IMR-90 (cell line): ENCODE measurements at regions not wholly inside any gene's neighbourhood (a gene's known extent, or its start where the extent isn't known, plus 50 kb on each side); places are given as distances from the start of the nearest gene placed in this dataset.
A peak's percentile ranks its signal among the peaks of the same experiment; 100 is the strongest.

Source experiments
- ATAC-seq: fragments of 200-7000 bp; cut with Tn5 transposase; 2 replicates; pipeline ENCODE4 v1.9.1; 2020; ENCODE audit warnings: low read depth, mild to moderate bottlenecking, moderate library complexity
- BruUV-seq: library from RNA; stranded (reverse); fragments of 400-500 nt; replicated peaks from 2 replicates; lab custom pipeline; 2021; lab: Mats Ljungman, UMichigan
- CTCF ChIA-PET: fragments of 300-600 bp; formaldehyde crosslinking; extraction: SDS; loops from one replicate; lab custom pipeline; 2021; ENCODE audit warnings: antibody characterized with exemption; lab: Yijun Ruan, JAX
- POLR2A ChIA-PET: fragments of 300-600 bp; sonication (Branson Sonifier 250); formaldehyde crosslinking; loops from one replicate; lab custom pipeline; 2022; ENCODE audit warnings: antibody characterized with exemption; ENCODE audit not compliant: unreplicated experiment; lab: Charles Lee
- DNase-seq: peaks from one replicate; pipeline ENCODE4 v3.0.0; 2013
- H2AFZ ChIP-seq: replicated peaks from 2 replicates; pipeline ENCODE3; 2013; ENCODE audit warnings: low read length, mild to moderate bottlenecking; ENCODE audit not compliant: poor library complexity
- H2AK5ac ChIP-seq: 2 replicates; pipeline ENCODE4 v1.6.1; 2013; ENCODE audit warnings: low read depth, low read length, inconsistent platforms
- H2AK9ac ChIP-seq: replicated peaks from 2 replicates; pipeline ENCODE3; 2013; ENCODE audit warnings: mild to moderate bottlenecking, low read depth, low read length, moderate library complexity; ENCODE audit not compliant: poor library complexity
- H2BK120ac ChIP-seq: 2 replicates; pipeline ENCODE4 v1.6.1; 2013; ENCODE audit warnings: low read depth, low read length, inconsistent platforms
- H2BK15ac ChIP-seq: 3 replicates; pipeline ENCODE4 v1.6.1; 2013; ENCODE audit warnings: low read depth, low read length, inconsistent platforms
- H2BK20ac ChIP-seq: 2 replicates; pipeline ENCODE4 v1.6.1; 2013; ENCODE audit warnings: low read depth, mild to moderate bottlenecking, inconsistent platforms, low read length, moderate library complexity
- H2BK5ac ChIP-seq: 2 replicates; pipeline ENCODE4 v1.6.1; 2013; ENCODE audit warnings: mild to moderate bottlenecking, low read depth, low read length, inconsistent platforms; ENCODE audit not compliant: poor library complexity, severe bottlenecking
- H3K14ac ChIP-seq: replicated peaks from 2 replicates; pipeline ENCODE4 v1.6.1; 2013; ENCODE audit warnings: low read depth, low read length, inconsistent platforms
- H3K18ac ChIP-seq: 2 replicates; pipeline ENCODE4 v1.6.1; 2013; ENCODE audit warnings: low read depth, low read length, control low read depth
- H3K23ac ChIP-seq: 2 replicates; pipeline ENCODE4 v1.6.1; 2013; ENCODE audit warnings: low read depth, low read length, inconsistent platforms
- H3K27ac ChIP-seq: 2 replicates; pipeline ENCODE4 v1.5.1; 2013; ENCODE audit warnings: mild to moderate bottlenecking, control low read depth, low read length; ENCODE audit not compliant: insufficient read depth
- H3K27me3 ChIP-seq: 2 replicates; pipeline ENCODE4 v1.6.1; 2013; ENCODE audit warnings: low read length; ENCODE audit not compliant: control insufficient read depth, insufficient read depth
- H3K36me3 ChIP-seq: 2 replicates; pipeline ENCODE4 v1.6.1; 2013; ENCODE audit warnings: low read length, mixed read lengths; ENCODE audit not compliant: control insufficient read depth, insufficient read depth
- H3K4ac ChIP-seq: 2 replicates; pipeline ENCODE4 v1.6.1; 2013; ENCODE audit warnings: low read depth, low read length, inconsistent platforms
- H3K4me1 ChIP-seq: 2 replicates; pipeline ENCODE4 v1.6.1; 2013; ENCODE audit warnings: low read length, mixed read lengths; ENCODE audit not compliant: control insufficient read depth, insufficient read depth
- H3K4me2 ChIP-seq: 2 replicates; pipeline ENCODE4 v1.6.1; 2013; ENCODE audit warnings: low read depth, mild to moderate bottlenecking, control low read depth, low read length, moderate library complexity
- H3K4me3 ChIP-seq: 2 replicates; pipeline ENCODE4 v1.5.1; 2013; ENCODE audit warnings: low read depth, mild to moderate bottlenecking, control low read depth, low read length, moderate library complexity; ENCODE audit not compliant: insufficient read depth
- H3K56ac ChIP-seq: 2 replicates; pipeline ENCODE4 v1.6.1; 2013; ENCODE audit warnings: low read length, inconsistent platforms; ENCODE audit not compliant: insufficient read depth; ENCODE audit errors: extremely low read depth
- H3K79me1 ChIP-seq, 2 experiments: 2 replicates each; pipeline ENCODE4 v1.6.1; 2013; ENCODE audit warnings: low read length in 2 of 2, inconsistent platforms in 1 of 2, low read depth in 1 of 2
- H3K9ac ChIP-seq: 2 replicates; pipeline ENCODE4 v1.6.1; 2013; ENCODE audit warnings: low read depth, low read length, control low read depth
- H3K9me1 ChIP-seq: 2 replicates; pipeline ENCODE4 v1.6.1; 2013; ENCODE audit warnings: low read length, inconsistent platforms; ENCODE audit not compliant: insufficient read depth
- H3K9me3 ChIP-seq: 2 replicates; pipeline ENCODE4 v1.6.1; 2013; ENCODE audit warnings: low read length; ENCODE audit not compliant: control insufficient read depth, insufficient read depth
- H4K20me1 ChIP-seq: 2 replicates; pipeline ENCODE4 v1.6.1; 2013; ENCODE audit warnings: low read length, inconsistent platforms; ENCODE audit not compliant: insufficient read depth
- H4K5ac ChIP-seq: 2 replicates; pipeline ENCODE4 v1.6.1; 2013; ENCODE audit warnings: mild to moderate bottlenecking, low read depth, low read length, control low read depth
- H4K8ac ChIP-seq, 2 experiments: 2 replicates each; pipeline ENCODE4 v1.6.1; 2013; ENCODE audit warnings: low read depth in 2 of 2, low read length in 2 of 2, control low read depth in 1 of 2, inconsistent platforms in 1 of 2
- H4K91ac ChIP-seq: 2 replicates; pipeline ENCODE4 v1.6.1; 2013; ENCODE audit warnings: low read depth, low read length, inconsistent platforms; ENCODE audit not compliant: insufficient read depth
- MXI1 ChIP-seq: IDR thresholded peaks from 2 replicates; pipeline ENCODE4 v1.6.1; 2012; ENCODE audit warnings: low read depth, mild to moderate bottlenecking, low read length, moderate library complexity, borderline replicate concordance
- RAD21 ChIP-seq: IDR thresholded peaks from 2 replicates; pipeline ENCODE4 v1.6.1; 2012; ENCODE audit warnings: low read length, improper control_type of control experiment
- SMC3 ChIP-seq: fragments of 150-350 bp; IDR thresholded peaks from 2 replicates; pipeline ENCODE4 v1.6.1; 2016; ENCODE audit warnings: low read depth, mild to moderate bottlenecking, antibody characterized with exemption, low read length, moderate library complexity
- WGBS, 2 experiments: methylation state at CpG; one replicate each; pipeline versions ENCODE4 v1.1.5 to v1.1.7; 2013; ENCODE audit warnings: missing lambda C conversion rate in 2 of 2; ENCODE audit not compliant: insufficient read length in 1 of 2; ENCODE audit errors: extremely low coverage in 2 of 2; 5-methylcytosine and 5-hydroxymethylcytosine counted together
- dilution Hi-C: fragments of 300-500 bp; cut with HindIII; formaldehyde crosslinking; loops from one replicate; pipeline ENCODE4 v1.14.3; 2018; ENCODE audit warnings: low sequenced_read_pairs; ENCODE audit not compliant: unreplicated experiment
- in situ Hi-C: fragments of 300-500 bp; cut with MboI; formaldehyde crosslinking; loops from 3 replicates; pipeline ENCODE4 v1.14.3; 2019; ENCODE audit warnings: low sequenced_read_pairs, inconsistent platforms, mixed read lengths
- intact Hi-C: fragments of 100-400 bp; cut with micrococcal nuclease; formaldehyde crosslinking; loops from 2 replicates; pipeline ENCODE4 v1.10.0; 2022
- TF ChIP-seq, protein P1 (sequence below): conservative IDR thresholded peaks from 2 replicates; pipeline ENCODE4 v1.5.1; 2012; ENCODE audit warnings: mild to moderate bottlenecking, low read depth, low read length, improper control_type of control experiment

DNA sequence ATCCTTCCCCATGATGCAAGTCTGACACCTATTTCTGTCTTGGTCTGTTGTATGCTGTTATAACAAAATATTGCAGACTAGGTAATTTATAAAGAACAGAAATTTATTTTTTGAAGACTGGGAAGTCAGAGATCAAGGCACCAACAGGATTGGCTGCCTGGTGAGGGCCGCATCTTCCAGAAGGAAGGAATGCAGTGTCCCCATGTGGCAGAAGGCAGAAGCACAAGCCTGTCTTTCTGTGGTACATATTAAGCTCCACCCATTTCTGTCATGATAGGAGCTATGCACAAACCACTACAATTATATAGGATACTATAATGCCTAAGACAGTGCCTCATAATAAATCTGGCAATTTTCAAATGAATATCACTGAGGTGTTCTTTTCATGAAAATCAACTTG lies 502.3 kb upstream of the DIAPH2 start:
- DNase-seq (peak; percentile 15), ATAC-seq (no peak)
- H2AK9ac ChIP-seq, result no peak overlapping the region
- no peak overlapping the region for H3K18ac ChIP-seq
- H3K9me1 ChIP-seq, result no peaks in the 10 kb centered on the region
- H3K4me1 ChIP-seq, result no peaks in the 10 kb centered on the region
- H2BK20ac ChIP-seq, result no peak overlapping the region
- H2AK5ac ChIP-seq, result no peak overlapping the region
- no peak overlapping the region for H3K4ac ChIP-seq
- no peaks in the 10 kb centered on the region for H3K27me3 ChIP-seq
- in situ Hi-C loops (no loop called here), intact Hi-C loops (no loop called here), dilution Hi-C loops (no loop called here)
- no TSS peak for BruUV-seq
- no peaks in the 10 kb centered on the region for H3K36me3 ChIP-seq
- H3K4me3 ChIP-seq, result no peak overlapping the region
- no peak overlapping the region for H3K56ac ChIP-seq
- H4K20me1 ChIP-seq, result no peaks in the 10 kb centered on the region
- H3K79me1 ChIP-seq, result no peaks in the 10 kb centered on the region
- no peak overlapping the region for H4K91ac ChIP-seq
- no peak overlapping the region for H3K27ac ChIP-seq
- H3K4me2 ChIP-seq, result no peak overlapping the region
- ChIA-PET CTCF (interaction anchor here (0.9 to 1.0 kb wide), 2 partner anchors 16 to 20 kb away, joined by 3 read pairs; no protein-coding TSS in a partner anchor), POLR2A (no interaction called here)
- WGBS, 2 experiments, result no CpG with 5 or more reads among the region's 1 CpG
- no peak overlapping the region for H3K23ac ChIP-seq
- H3K9me3 ChIP-seq, result no peaks in the 10 kb centered on the region
- no peak overlapping the region for H2BK15ac ChIP-seq
- H4K5ac ChIP-seq, result no peak overlapping the region
- no peak overlapping the region for H2AFZ ChIP-seq
- H4K8ac ChIP-seq, result no peak overlapping the region
- no peak overlapping the region for H2BK120ac ChIP-seq
- TF ChIP-seq RAD21, result peak; percentile 53
- no peak for TF ChIP-seq MXI1
- TF ChIP-seq, protein P1, sequence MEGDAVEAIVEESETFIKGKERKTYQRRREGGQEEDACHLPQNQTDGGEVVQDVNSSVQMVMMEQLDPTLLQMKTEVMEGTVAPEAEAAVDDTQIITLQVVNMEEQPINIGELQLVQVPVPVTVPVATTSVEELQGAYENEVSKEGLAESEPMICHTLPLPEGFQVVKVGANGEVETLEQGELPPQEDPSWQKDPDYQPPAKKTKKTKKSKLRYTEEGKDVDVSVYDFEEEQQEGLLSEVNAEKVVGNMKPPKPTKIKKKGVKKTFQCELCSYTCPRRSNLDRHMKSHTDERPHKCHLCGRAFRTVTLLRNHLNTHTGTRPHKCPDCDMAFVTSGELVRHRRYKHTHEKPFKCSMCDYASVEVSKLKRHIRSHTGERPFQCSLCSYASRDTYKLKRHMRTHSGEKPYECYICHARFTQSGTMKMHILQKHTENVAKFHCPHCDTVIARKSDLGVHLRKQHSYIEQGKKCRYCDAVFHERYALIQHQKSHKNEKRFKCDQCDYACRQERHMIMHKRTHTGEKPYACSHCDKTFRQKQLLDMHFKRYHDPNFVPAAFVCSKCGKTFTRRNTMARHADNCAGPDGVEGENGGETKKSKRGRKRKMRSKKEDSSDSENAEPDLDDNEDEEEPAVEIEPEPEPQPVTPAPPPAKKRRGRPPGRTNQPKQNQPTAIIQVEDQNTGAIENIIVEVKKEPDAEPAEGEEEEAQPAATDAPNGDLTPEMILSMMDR, result peak; percentile 28; the same call in 1 of the 2 replicates
- TF ChIP-seq SMC3, result peak; percentile 18; the same call in 1 of the 2 replicates
- H3K14ac ChIP-seq, result no peak overlapping the region
- no peak overlapping the region for H3K9ac ChIP-seq
- no peak overlapping the region for H2BK5ac ChIP-seq
